ENCODE measurements at regions not wholly inside any gene's neighbourhood (a gene's known extent, or its start where the extent isn't known, plus 50 kb on each side); places are given as distances from the start of the nearest gene placed in this dataset.

DNA sequence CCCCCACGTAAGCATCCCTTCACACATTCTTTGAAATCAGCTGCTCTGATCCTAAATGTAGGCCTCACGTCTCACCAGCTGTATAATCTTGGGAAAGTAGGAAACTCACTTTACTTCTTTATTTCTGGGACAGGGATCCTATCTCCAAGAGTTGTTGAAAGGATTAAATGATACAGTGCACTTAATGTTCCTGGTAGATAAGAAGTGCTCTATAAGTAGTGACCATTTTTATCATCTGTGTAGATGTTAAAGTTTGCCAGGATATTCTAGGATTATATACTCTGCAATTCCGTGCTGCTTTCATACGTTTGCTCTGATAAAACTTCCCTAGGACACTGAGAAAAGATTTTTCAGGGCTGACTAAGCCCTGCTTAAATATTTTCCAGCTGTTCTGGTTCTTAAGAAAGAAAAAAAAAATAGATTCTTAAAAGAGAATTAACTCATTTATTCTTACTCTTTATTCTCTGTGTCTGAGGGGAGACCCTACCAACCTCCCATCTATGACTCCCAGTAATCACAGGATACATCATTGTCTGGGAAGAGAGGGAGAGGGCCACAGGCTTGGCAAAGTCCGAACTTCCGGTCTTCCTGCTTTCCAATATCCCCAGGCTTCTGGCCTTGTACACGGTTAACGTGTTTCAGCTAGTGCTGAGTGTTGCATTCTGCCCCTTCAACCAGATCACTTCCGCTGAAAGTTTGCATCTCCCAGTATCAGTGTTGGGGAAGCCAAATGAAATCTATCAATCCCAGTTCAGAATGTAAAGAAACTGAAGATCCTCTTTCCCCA lies 269.2 kb downstream of the TRIML1 start:
- H3K36me3 ChIP-seq (ENCODE audit: control insufficient read depth in 2 of 3, insufficient read depth in 3 of 3, low read length in 3 of 3): no peaks in the 10 kb centered on the region
- no peaks in the 10 kb centered on the region for H3K4me1 ChIP-seq (ENCODE audit: control insufficient read depth in 2 of 3, insufficient read depth in 2 of 3, low read depth in 1 of 3, low read length in 3 of 3)
- FAIRE-seq (no peak), DNase-seq (no peak)
- H3K9ac ChIP-seq (ENCODE audit: low read length in 3 of 3): no peak overlapping the region
- H3K9me3 ChIP-seq (ENCODE audit: control insufficient read depth in 2 of 3, insufficient read depth in 1 of 3, low read length in 3 of 3): no peaks in the 10 kb centered on the region
- TF ChIP-seq, protein P1, sequence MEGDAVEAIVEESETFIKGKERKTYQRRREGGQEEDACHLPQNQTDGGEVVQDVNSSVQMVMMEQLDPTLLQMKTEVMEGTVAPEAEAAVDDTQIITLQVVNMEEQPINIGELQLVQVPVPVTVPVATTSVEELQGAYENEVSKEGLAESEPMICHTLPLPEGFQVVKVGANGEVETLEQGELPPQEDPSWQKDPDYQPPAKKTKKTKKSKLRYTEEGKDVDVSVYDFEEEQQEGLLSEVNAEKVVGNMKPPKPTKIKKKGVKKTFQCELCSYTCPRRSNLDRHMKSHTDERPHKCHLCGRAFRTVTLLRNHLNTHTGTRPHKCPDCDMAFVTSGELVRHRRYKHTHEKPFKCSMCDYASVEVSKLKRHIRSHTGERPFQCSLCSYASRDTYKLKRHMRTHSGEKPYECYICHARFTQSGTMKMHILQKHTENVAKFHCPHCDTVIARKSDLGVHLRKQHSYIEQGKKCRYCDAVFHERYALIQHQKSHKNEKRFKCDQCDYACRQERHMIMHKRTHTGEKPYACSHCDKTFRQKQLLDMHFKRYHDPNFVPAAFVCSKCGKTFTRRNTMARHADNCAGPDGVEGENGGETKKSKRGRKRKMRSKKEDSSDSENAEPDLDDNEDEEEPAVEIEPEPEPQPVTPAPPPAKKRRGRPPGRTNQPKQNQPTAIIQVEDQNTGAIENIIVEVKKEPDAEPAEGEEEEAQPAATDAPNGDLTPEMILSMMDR (IDR thresholded peaks at IDR 0.05; ENCODE audit: borderline replicate concordance, extremely low read depth, insufficient read depth): no peak
- H3K27me3 ChIP-seq (ENCODE audit: control insufficient read depth, insufficient read depth, low read length): no peaks in the 10 kb centered on the region
- H3K4me3 ChIP-seq (ENCODE audit: low read length in 3 of 3): no peak overlapping the region
- intact Hi-C loops (cut with DNase I): no loop called here
- H3K27ac ChIP-seq (ENCODE audit: low read depth in 2 of 2, low read length in 2 of 2): no peak overlapping the region

DNA sequence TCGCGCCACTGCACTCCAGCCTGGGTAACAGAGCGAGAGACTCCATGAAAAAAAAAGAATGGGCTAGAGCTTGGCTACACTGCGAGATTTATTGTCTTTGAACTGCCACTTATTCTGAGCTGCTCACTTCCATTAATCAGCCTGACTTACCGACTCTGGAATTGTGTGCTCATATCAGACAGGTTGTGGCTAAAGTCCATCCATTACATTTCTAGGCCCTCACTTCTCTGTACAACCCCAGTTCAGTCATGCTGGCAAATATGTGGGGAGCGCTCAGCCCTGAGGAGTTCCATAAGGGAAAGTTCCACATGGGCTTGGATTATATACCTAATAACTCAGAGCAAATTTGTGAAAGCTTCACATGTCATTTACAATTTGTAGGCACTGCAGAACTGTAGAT lies 270.6 kb downstream of the TRIML1 start:
- TF ChIP-seq, protein P1 (IDR thresholded peaks at IDR 0.05; ENCODE audit: borderline replicate concordance, extremely low read depth, insufficient read depth): no peak
- H3K4me3 ChIP-seq (ENCODE audit: low read length in 3 of 3): no peak overlapping the region

DNA sequence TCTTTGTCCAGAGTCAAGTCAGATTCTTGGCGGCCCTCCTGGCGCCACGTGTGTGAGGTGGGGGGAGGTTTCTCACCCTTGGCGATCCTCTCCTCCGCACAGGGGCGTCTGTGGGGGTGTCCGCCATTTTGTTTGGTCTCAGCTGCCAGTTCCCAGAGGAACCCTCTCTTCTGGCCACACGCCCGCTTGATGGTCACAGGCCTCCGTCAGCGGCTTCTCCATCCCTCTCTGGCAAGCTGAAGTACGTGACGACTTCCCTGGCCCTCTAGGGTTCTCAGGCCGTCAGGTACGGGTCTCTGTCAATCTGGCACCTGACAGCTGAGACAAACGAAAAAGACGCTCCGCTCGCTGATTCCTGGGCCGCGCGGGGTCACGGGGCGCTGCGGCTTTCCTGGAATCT lies 272.6 kb downstream of the TRIML1 start:
- H3K4me1 ChIP-seq (ENCODE audit: control insufficient read depth in 2 of 3, insufficient read depth in 2 of 3, low read depth in 1 of 3, low read length in 3 of 3): no peaks in the 10 kb centered on the region
- TF ChIP-seq, protein P1 (IDR thresholded peaks at IDR 0.05; ENCODE audit: borderline replicate concordance, extremely low read depth, insufficient read depth): no peak
- DNase-seq (no peak), FAIRE-seq (no peak)
- H3K9ac ChIP-seq (ENCODE audit: low read length in 3 of 3): no peak overlapping the region
- H3K36me3 ChIP-seq (ENCODE audit: control insufficient read depth in 2 of 3, insufficient read depth in 3 of 3, low read length in 3 of 3): no peaks in the 10 kb centered on the region
- H3K27me3 ChIP-seq (ENCODE audit: control insufficient read depth, insufficient read depth, low read length): no peaks in the 10 kb centered on the region
- no peak overlapping the region for H3K27ac ChIP-seq (ENCODE audit: low read depth in 2 of 2, low read length in 2 of 2)
- no peak overlapping the region for H3K4me3 ChIP-seq (ENCODE audit: low read length in 3 of 3)
- intact Hi-C loops (cut with DNase I): no loop called here
- no peaks in the 10 kb centered on the region for H3K9me3 ChIP-seq (ENCODE audit: control insufficient read depth in 2 of 3, insufficient read depth in 1 of 3, low read length in 3 of 3)

More for the DNA sequence above, 270.6 kb downstream of the TRIML1 start:
- Histone ChIP-seq H3K4me1 (ENCODE audit: control insufficient read depth in 2 of 3, insufficient read depth in 2 of 3, low read depth in 1 of 3, low read length in 3 of 3) (no peaks in the 10 kb centered on the region), H3K9ac (ENCODE audit: low read length in 3 of 3) (no peak overlapping the region), H3K9me3 (ENCODE audit: control insufficient read depth in 2 of 3, insufficient read depth in 1 of 3, low read length in 3 of 3) (no peaks in the 10 kb centered on the region), H3K27me3 (ENCODE audit: control insufficient read depth, insufficient read depth, low read length) (no peaks in the 10 kb centered on the region), H3K27ac (ENCODE audit: low read depth in 2 of 2, low read length in 2 of 2) (no peak overlapping the region), H3K36me3 (ENCODE audit: control insufficient read depth in 2 of 3, insufficient read depth in 3 of 3, low read length in 3 of 3) (no peaks in the 10 kb centered on the region)
- intact Hi-C loops (cut with DNase I): no loop called here
- no peak for FAIRE-seq
- DNase-seq: no peak
